ENCODE measurements at regions not wholly inside any gene's neighbourhood (a gene's known extent, or its start where the extent isn't known, plus 50 kb on each side); places are given as distances from the start of the nearest gene placed in this dataset.

GRCh38 chr9:108411632-108412031 is 444.2 kb downstream of the ACTL7B start:
- TF ChIP-seq CTCF (IDR thresholded peaks at IDR 0.05) (no peak), POLR2A (IDR thresholded peaks at IDR 0.05; ENCODE audit: low read depth) (no peak)
